Spleen (tissue), 11 donors: ENCODE measurements at regions not wholly inside any gene's neighbourhood (a gene's known extent, or its start where the extent isn't known, plus 50 kb on each side); places are given as distances from the start of the nearest gene placed in this dataset.

Source experiments
- DNase-seq: peaks from one replicate; pipeline ENCODE4 v3.0.0-alpha.2; 2020
- H3K27ac ChIP-seq, 8 donors: fragments of 200-600 bp; sonication (generic) in 7 of 8; 1 replicate in 4 of 8; 2 replicates in 4 of 8; pipeline versions ENCODE4 v1.5.0 to v1.8.0; 2016 to 2021; ENCODE audit warnings: inconsistent platforms in 4 of 8, mild to moderate bottlenecking in 4 of 8, moderate library complexity in 1 of 8
- H3K27me3 ChIP-seq, 7 donors: fragments of 200-600 bp; sonication (generic) in 6 of 7; replicated peaks in 1 of 7; 1 replicate in 4 of 7; 2 replicates in 3 of 7; pipeline versions ENCODE4 v1.5.0 to v1.8.0; 2016 to 2021; ENCODE audit warnings: inconsistent platforms in 3 of 7, mild to moderate bottlenecking in 1 of 7
- H3K36me3 ChIP-seq, 6 donors: fragments of 200-600 bp; sonication (generic) in 5 of 6; 1 replicate in 4 of 6; 2 replicates in 2 of 6; pipeline versions ENCODE4 v1.5.0 to v1.8.0; 2016 to 2021; ENCODE audit warnings: inconsistent platforms in 2 of 6
- H3K4me1 ChIP-seq, 6 donors: fragments of 200-600 bp; sonication (generic) in 5 of 6; 1 replicate in 3 of 6; 2 replicates in 3 of 6; pipeline versions ENCODE4 v1.5.0 to v1.8.0; 2016 to 2021; ENCODE audit warnings: inconsistent platforms in 3 of 6
- H3K4me3 ChIP-seq, 8 donors: fragments of 200-600 bp; sonication (generic) in 7 of 8; 1 replicate in 4 of 8; 2 replicates in 4 of 8; pipeline versions ENCODE4 v1.5.0 to v1.8.0; 2016 to 2021; ENCODE audit warnings: inconsistent platforms in 4 of 8, mild to moderate bottlenecking in 4 of 8, moderate library complexity in 2 of 8
- H3K9me3 ChIP-seq, 8 donors: fragments of 200-600 bp; sonication (generic) in 7 of 8; 1 replicate in 4 of 8; 2 replicates in 4 of 8; pipeline versions ENCODE4 v1.5.0 to v1.8.0; 2016 to 2021; ENCODE audit warnings: inconsistent platforms in 4 of 8
- POLR2A ChIP-seq, 3 donors: fragments of 450-650 bp; IDR thresholded peaks; one replicate each; pipeline ENCODE4 v1.5.1; 2017; ENCODE audit warnings: antibody characterized with exemption in 3 of 3, mild to moderate bottlenecking in 1 of 3
- POLR2AphosphoS5 ChIP-seq, 3 donors: sonication (generic); formaldehyde crosslinking; IDR thresholded peaks; one replicate each; pipeline ENCODE4 v1.5.1; 2017; ENCODE audit warnings: antibody characterized with exemption in 3 of 3
- WGBS, 5 donors: extraction: QIAGEN DNeasy Blood & Tissue Kit in 3 of 5; methylation state at CpG; one replicate each; pipeline versions ENCODE4 v1.1.5 to v1.1.7; 2013 to 2018; 5-methylcytosine and 5-hydroxymethylcytosine counted together
- intact Hi-C: fragments of 100-400 bp; cut with DNase I; formaldehyde crosslinking; loops from one replicate; pipeline ENCODE4 v1.15.0; 2023; ENCODE audit warnings: low total_unique reads
- TF ChIP-seq, protein P1 (sequence below), 11 experiments: fragments of 200-600 bp in 7 of 11; fragments of 450-650 bp in 4 of 11; sonication (generic) in 4 of 11; IDR thresholded peaks in 8 of 11; conservative IDR thresholded peaks in 3 of 11; 1 replicate in 7 of 11; 2 replicates in 4 of 11; pipeline versions ENCODE4 v1.4.0 to v1.8.0; 2016 to 2021; ENCODE audit warnings: antibody characterized with exemption in 11 of 11, inconsistent platforms in 4 of 11, mild to moderate bottlenecking in 1 of 11
- donor health status: healthy with polysubstance abuse.
- donor health status: DM: no; HTN: no; CAD: no; lungs with moderate emphysema.
- donor health status: DM: no; HTN: no; CAD: no.
- donor health status: Bipolar disorder and iron deficiency.
- donor health status: healthy.
- donor health status: DM: no; HTN: no; CAD: no.
- donor health status: DM: yes; HTN: yes; CAD: no.

DNA sequence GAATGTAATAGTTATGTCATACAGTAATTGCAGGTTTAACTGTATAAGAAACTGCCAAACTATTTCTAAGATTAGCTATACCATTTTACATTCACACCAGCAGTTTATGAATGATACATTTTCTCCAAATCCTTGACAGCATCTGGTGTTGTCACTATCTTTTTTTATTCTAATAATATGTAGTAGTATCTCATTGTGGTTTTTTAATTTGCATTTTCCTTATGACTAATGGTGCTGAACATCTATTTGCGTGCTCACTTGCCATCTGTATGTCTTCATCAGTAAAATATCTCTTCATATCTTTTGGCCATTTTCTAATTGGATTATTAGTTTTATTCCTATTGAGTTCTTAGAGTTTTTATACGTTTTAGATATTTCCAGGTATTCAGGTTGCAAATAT is 994.0 kb upstream of the SEMA6D start:
- no peak overlapping the region for H3K27ac ChIP-seq
- TF ChIP-seq POLR2AphosphoS5 (IDR thresholded peaks at IDR 0.05), result no peak
- TF ChIP-seq POLR2A (IDR thresholded peaks at IDR 0.05), result no peak
- TF ChIP-seq, protein P1, sequence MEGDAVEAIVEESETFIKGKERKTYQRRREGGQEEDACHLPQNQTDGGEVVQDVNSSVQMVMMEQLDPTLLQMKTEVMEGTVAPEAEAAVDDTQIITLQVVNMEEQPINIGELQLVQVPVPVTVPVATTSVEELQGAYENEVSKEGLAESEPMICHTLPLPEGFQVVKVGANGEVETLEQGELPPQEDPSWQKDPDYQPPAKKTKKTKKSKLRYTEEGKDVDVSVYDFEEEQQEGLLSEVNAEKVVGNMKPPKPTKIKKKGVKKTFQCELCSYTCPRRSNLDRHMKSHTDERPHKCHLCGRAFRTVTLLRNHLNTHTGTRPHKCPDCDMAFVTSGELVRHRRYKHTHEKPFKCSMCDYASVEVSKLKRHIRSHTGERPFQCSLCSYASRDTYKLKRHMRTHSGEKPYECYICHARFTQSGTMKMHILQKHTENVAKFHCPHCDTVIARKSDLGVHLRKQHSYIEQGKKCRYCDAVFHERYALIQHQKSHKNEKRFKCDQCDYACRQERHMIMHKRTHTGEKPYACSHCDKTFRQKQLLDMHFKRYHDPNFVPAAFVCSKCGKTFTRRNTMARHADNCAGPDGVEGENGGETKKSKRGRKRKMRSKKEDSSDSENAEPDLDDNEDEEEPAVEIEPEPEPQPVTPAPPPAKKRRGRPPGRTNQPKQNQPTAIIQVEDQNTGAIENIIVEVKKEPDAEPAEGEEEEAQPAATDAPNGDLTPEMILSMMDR (IDR thresholded peaks at IDR 0.05 in 8 of 11, conservative IDR thresholded peaks at IDR 0.05 in 3 of 11), result no peak
- no peaks in the 10 kb centered on the region for H3K4me1 ChIP-seq
- no peak overlapping the region for H3K4me3 ChIP-seq
- no peak for DNase-seq
- no peaks in the 10 kb centered on the region for H3K27me3 ChIP-seq
- intact Hi-C loops, result no loop called here
- 71 to 88% (median 73%) methylated on average over 2 of the region's 2 CpGs for WGBS, 5 donors
- no peaks in the 10 kb centered on the region for H3K36me3 ChIP-seq
- peaks cover 4 to 61% (median 36%) of the 10 kb centered on the region in 8 donors for H3K9me3 ChIP-seq

DNA sequence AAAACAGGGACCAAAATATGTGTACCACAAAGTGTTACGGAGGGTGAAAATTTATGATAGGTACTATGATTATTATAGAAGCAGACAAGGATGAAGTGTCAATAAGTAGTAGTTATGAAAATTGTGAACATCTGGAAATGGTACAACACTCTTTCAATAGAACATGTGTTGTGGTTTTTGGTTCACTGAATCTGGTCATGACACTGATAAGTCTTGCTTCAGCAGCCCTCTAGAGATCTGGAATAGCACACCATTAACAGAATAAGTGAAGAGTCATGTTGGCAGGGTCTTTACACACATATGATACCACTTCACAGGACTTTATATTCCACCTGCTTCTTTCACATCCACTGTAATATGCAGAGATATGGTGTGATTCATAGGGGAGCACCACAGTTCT is 985.2 kb upstream of the SEMA6D start:
- Histone ChIP-seq H3K9me3 (peaks cover 7 to 45% (median 28%) of the 10 kb centered on the region in 8 donors), H3K4me3 (no peak overlapping the region), H3K36me3 (no peaks in the 10 kb centered on the region), H3K4me1 (no peaks in the 10 kb centered on the region), H3K27me3 (no peaks in the 10 kb centered on the region), H3K27ac (no peak overlapping the region)
- WGBS, 5 donors, result 89 to 100% (median 90%) methylated on average over 1 of the region's 1 CpG
- TF ChIP-seq, protein P1 (IDR thresholded peaks at IDR 0.05 in 8 of 11, conservative IDR thresholded peaks at IDR 0.05 in 3 of 11), result no peak
- TF ChIP-seq POLR2AphosphoS5 (IDR thresholded peaks at IDR 0.05) (no peak), POLR2A (IDR thresholded peaks at IDR 0.05) (no peak)
- intact Hi-C loops, result no loop called here
- no peak for DNase-seq

DNA sequence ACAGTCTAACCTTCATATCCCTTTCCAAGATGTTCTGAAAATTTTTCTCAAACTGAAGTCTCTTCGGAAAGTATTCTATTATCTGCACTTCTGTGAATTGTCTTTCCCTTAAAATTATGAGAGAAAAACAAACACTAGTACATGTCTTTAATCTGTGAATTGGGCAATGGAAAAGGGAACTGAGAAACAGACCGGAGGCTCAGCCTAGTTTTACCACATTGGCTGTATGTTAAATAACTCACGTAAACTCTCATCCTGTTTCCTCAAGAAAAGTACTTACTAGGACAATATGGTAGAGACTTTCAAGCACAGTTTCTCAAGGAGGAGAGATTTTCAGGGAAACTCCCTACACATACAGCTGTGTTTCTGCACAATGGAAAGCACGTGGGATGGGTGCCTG is 982.2 kb upstream of the SEMA6D start:
- WGBS, 5 donors, result 60 to 71% (median 61%) methylated on average over 4 of the region's 4 CpGs
- intact Hi-C loops, result no loop called here
- no peak overlapping the region for H3K4me3 ChIP-seq
- no peak for DNase-seq
- no peak for TF ChIP-seq POLR2AphosphoS5 (IDR thresholded peaks at IDR 0.05)
- TF ChIP-seq POLR2A (IDR thresholded peaks at IDR 0.05), result no peak
- TF ChIP-seq, protein P1 (IDR thresholded peaks at IDR 0.05 in 8 of 11, conservative IDR thresholded peaks at IDR 0.05 in 3 of 11), result no peak
- no peaks in the 10 kb centered on the region for H3K36me3 ChIP-seq
- H3K9me3 ChIP-seq, result peaks cover 0 to 14% (median 0%) of the 10 kb centered on the region in 8 donors
- H3K27me3 ChIP-seq, result no peaks in the 10 kb centered on the region
- no peaks in the 10 kb centered on the region for H3K4me1 ChIP-seq
- no peak overlapping the region for H3K27ac ChIP-seq

DNA sequence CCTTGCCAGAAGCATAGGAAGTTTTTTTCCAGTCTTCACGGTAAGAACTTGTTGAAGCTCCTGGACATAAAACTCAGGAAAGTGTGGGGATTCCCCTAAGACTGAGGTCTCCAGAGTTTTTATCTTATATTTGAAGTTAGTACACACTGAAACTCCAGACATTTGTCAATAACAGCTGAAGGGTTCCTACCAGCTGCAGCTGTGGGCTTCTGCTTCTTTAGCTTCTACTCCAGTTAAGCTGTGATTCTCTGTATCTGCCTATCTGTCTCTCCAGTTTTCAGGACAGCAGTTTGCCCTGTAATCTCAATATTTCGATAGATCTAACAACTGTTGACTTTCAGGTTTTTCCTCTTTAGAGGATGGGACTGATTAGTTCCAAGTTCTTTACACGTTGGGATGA is 966.0 kb upstream of the SEMA6D start:
- Histone ChIP-seq H3K9me3 (peaks cover 0 to 25% (median 17%) of the 10 kb centered on the region in 8 donors), H3K27me3 (no peaks in the 10 kb centered on the region), H3K4me3 (no peak overlapping the region), H3K36me3 (no peaks in the 10 kb centered on the region), H3K27ac (no peak overlapping the region), H3K4me1 (no peaks in the 10 kb centered on the region)
- DNase-seq, result no peak
- TF ChIP-seq POLR2AphosphoS5 (IDR thresholded peaks at IDR 0.05) (no peak), POLR2A (IDR thresholded peaks at IDR 0.05) (no peak)
- TF ChIP-seq, protein P1 (IDR thresholded peaks at IDR 0.05 in 8 of 11, conservative IDR thresholded peaks at IDR 0.05 in 3 of 11), result no peak
- intact Hi-C loops, result no loop called here
- 66 to 74% (median 71%) methylated on average over 3 of the region's 3 CpGs for WGBS, 5 donors
